Stimulated activated effector memory CD8-positive, alpha-beta T cell treated with anti-CD3 and anti-CD28 coated beads, Interleukin-12 subunit alpha, Interleukin-12 subunit beta, amount 100 ng/mL, for 72 hours (primary cell): ENCODE measurements at regions not wholly inside any gene's neighbourhood (a gene's known extent, or its start where the extent isn't known, plus 50 kb on each side); places are given as distances from the start of the nearest gene placed in this dataset.

Experiments
- ATAC-seq: fragments of 150-1000 bp; cut with Tn5 transposase; 2 replicates; pipeline ENCODE4 v1.10.0; 2021
- DNase-seq, 2 donors: peaks; one replicate each; pipeline ENCODE4 v3.0.0; 2021 to 2022; ENCODE audit warnings: low spot score in 2 of 2
- H3K27ac Mint-ChIP-seq: one replicate; pipeline ENCODE4 v1.8.0; 2022; ENCODE audit warnings: mild to moderate bottlenecking, mixed read lengths
- H3K36me3 Mint-ChIP-seq: one replicate; pipeline ENCODE4 v1.8.0; 2022; ENCODE audit warnings: mild to moderate bottlenecking, mixed read lengths
- H3K4me1 Mint-ChIP-seq: one replicate; pipeline ENCODE4 v1.8.0; 2022; ENCODE audit warnings: mixed read lengths
- H3K4me3 Mint-ChIP-seq: one replicate; pipeline ENCODE4 v1.8.0; 2022; ENCODE audit warnings: mild to moderate bottlenecking, mixed read lengths
- H3K9me3 Mint-ChIP-seq: one replicate; pipeline ENCODE4 v1.8.0; 2022; ENCODE audit warnings: mixed read lengths

GRCh38 chr4:67080046-67080557 is 465.2 kb downstream of the CENPC start:
- no peaks in the 10 kb centered on the region for H3K36me3 Mint-ChIP-seq
- DNase-seq (no peak), ATAC-seq (no peak)
- peaks cover 8% of the 10 kb centered on the region for H3K9me3 Mint-ChIP-seq
- no peaks in the 10 kb centered on the region for H3K4me1 Mint-ChIP-seq
- no peak overlapping the region for H3K27ac Mint-ChIP-seq
- H3K4me3 Mint-ChIP-seq = no peak overlapping the region

GRCh38 chr4:67071641-67072040 is 473.7 kb downstream of the CENPC start:
- no peaks in the 10 kb centered on the region for H3K4me1 Mint-ChIP-seq
- H3K4me3 Mint-ChIP-seq = no peak overlapping the region
- no peak for DNase-seq
- ATAC-seq = no peak
- peaks cover 10% of the 10 kb centered on the region for H3K9me3 Mint-ChIP-seq
- no peaks in the 10 kb centered on the region for H3K36me3 Mint-ChIP-seq
- no peak overlapping the region for H3K27ac Mint-ChIP-seq

- H3K36me3 Mint-ChIP-seq = no peaks in the 10 kb centered on the region
- H3K4me1 Mint-ChIP-seq = no peaks in the 10 kb centered on the region
- H3K4me3 Mint-ChIP-seq = no peak overlapping the region
- H3K9me3 Mint-ChIP-seq = peaks cover 3% of the 10 kb centered on the region
- DNase-seq (no peak), ATAC-seq (no peak)
- no peak overlapping the region for H3K27ac Mint-ChIP-seq
Observed at GRCh38 chr4:67055319-67055718, 490.0 kb downstream of the CENPC start.

GRCh38 chr4:67054896-67055295 is 490.4 kb downstream of the CENPC start:
- Mint-ChIP-seq H3K27ac (no peak overlapping the region), H3K36me3 (no peaks in the 10 kb centered on the region), H3K4me3 (no peak overlapping the region), H3K4me1 (no peaks in the 10 kb centered on the region), H3K9me3 (peaks cover 2% of the 10 kb centered on the region)
- ATAC-seq = no peak
- no peak for DNase-seq

- no peak for ATAC-seq
- Mint-ChIP-seq H3K27ac (no peak overlapping the region), H3K9me3 (peaks cover 2% of the 10 kb centered on the region), H3K4me3 (no peak overlapping the region), H3K36me3 (no peaks in the 10 kb centered on the region), H3K4me1 (no peaks in the 10 kb centered on the region)
- no peak for DNase-seq
Observed at GRCh38 chr4:67052814-67053675, 492.3 kb downstream of the CENPC start.

- ATAC-seq = no peak
- no peaks in the 10 kb centered on the region for H3K36me3 Mint-ChIP-seq
- peaks cover 6% of the 10 kb centered on the region for H3K9me3 Mint-ChIP-seq
- no peak overlapping the region for H3K27ac Mint-ChIP-seq
- DNase-seq = no peak
- no peaks in the 10 kb centered on the region for H3K4me1 Mint-ChIP-seq
- H3K4me3 Mint-ChIP-seq = no peak overlapping the region
Observed at GRCh38 chr4:67051000-67051789, 494.1 kb downstream of the CENPC start.

- H3K36me3 Mint-ChIP-seq = no peaks in the 10 kb centered on the region
- H3K4me1 Mint-ChIP-seq = no peaks in the 10 kb centered on the region
- no peak for DNase-seq
- H3K9me3 Mint-ChIP-seq = peaks cover 6% of the 10 kb centered on the region
- ATAC-seq = no peak
- H3K4me3 Mint-ChIP-seq = no peak overlapping the region
- H3K27ac Mint-ChIP-seq = no peak overlapping the region
Observed at GRCh38 chr4:67049446-67049845, 495.9 kb downstream of the CENPC start.

- Mint-ChIP-seq H3K4me3 (no peak overlapping the region), H3K4me1 (no peaks in the 10 kb centered on the region), H3K27ac (no peak overlapping the region), H3K9me3 (peaks cover 6% of the 10 kb centered on the region), H3K36me3 (no peaks in the 10 kb centered on the region)
- ATAC-seq (no peak), DNase-seq (no peak)
Observed at GRCh38 chr4:67048530-67048929, 496.8 kb downstream of the CENPC start.

GRCh38 chr4:67040315-67040714 is 505.0 kb downstream of the CENPC start:
- no peak overlapping the region for H3K4me3 Mint-ChIP-seq
- H3K4me1 Mint-ChIP-seq = no peaks in the 10 kb centered on the region
- DNase-seq (no peak), ATAC-seq (no peak)
- peaks cover 8% of the 10 kb centered on the region for H3K9me3 Mint-ChIP-seq
- H3K27ac Mint-ChIP-seq = no peak overlapping the region
- H3K36me3 Mint-ChIP-seq = no peaks in the 10 kb centered on the region

GRCh38 chr4:67038228-67038566 is 507.1 kb downstream of the CENPC start:
- ATAC-seq (no peak), DNase-seq (no peak)
- no peaks in the 10 kb centered on the region for H3K36me3 Mint-ChIP-seq
- H3K4me3 Mint-ChIP-seq = no peak overlapping the region
- no peak overlapping the region for H3K27ac Mint-ChIP-seq
- H3K4me1 Mint-ChIP-seq = no peaks in the 10 kb centered on the region
- peaks cover 8% of the 10 kb centered on the region for H3K9me3 Mint-ChIP-seq

GRCh38 chr4:67037504-67038227 is 507.6 kb downstream of the CENPC start:
- no peaks in the 10 kb centered on the region for H3K4me1 Mint-ChIP-seq
- no peak overlapping the region for H3K27ac Mint-ChIP-seq
- no peak for ATAC-seq
- H3K36me3 Mint-ChIP-seq = no peaks in the 10 kb centered on the region
- no peak overlapping the region for H3K4me3 Mint-ChIP-seq
- H3K9me3 Mint-ChIP-seq = peaks cover 4% of the 10 kb centered on the region
- no peak for DNase-seq

- H3K4me3 Mint-ChIP-seq = no peak overlapping the region
- ATAC-seq (no peak), DNase-seq (no peak)
- H3K27ac Mint-ChIP-seq = no peak overlapping the region
- H3K36me3 Mint-ChIP-seq = no peaks in the 10 kb centered on the region
- no peaks in the 10 kb centered on the region for H3K4me1 Mint-ChIP-seq
- peaks cover 4% of the 10 kb centered on the region for H3K9me3 Mint-ChIP-seq
Observed at GRCh38 chr4:67036791-67037190, 508.5 kb downstream of the CENPC start.

GRCh38 chr4:67035986-67036385 is 509.3 kb downstream of the CENPC start:
- Mint-ChIP-seq H3K27ac (no peak overlapping the region), H3K36me3 (no peaks in the 10 kb centered on the region), H3K4me1 (no peaks in the 10 kb centered on the region), H3K4me3 (no peak overlapping the region), H3K9me3 (peaks cover 4% of the 10 kb centered on the region)
- no peak for ATAC-seq
- DNase-seq = no peak

GRCh38 chr4:67035501-67035900 is 509.8 kb downstream of the CENPC start:
- Mint-ChIP-seq H3K4me3 (no peak overlapping the region), H3K36me3 (no peaks in the 10 kb centered on the region), H3K27ac (no peak overlapping the region), H3K9me3 (peaks cover 4% of the 10 kb centered on the region), H3K4me1 (no peaks in the 10 kb centered on the region)
- ATAC-seq (no peak), DNase-seq (no peak)

GRCh38 chr4:67030636-67031035 is 514.7 kb downstream of the CENPC start:
- Mint-ChIP-seq H3K27ac (no peak overlapping the region), H3K4me3 (no peak overlapping the region), H3K9me3 (peaks cover 2% of the 10 kb centered on the region), H3K36me3 (no peaks in the 10 kb centered on the region), H3K4me1 (no peaks in the 10 kb centered on the region)
- no peak for DNase-seq
- ATAC-seq = no peak
